ENCODE measurements at regions not wholly inside any gene's neighbourhood (a gene's known extent, or its start where the extent isn't known, plus 50 kb on each side); places are given as distances from the start of the nearest gene placed in this dataset.
"Not testable (repeated sequence)": the region's sequence is repeated elsewhere in the genome, so short reads cannot be mapped to it uniquely, and the experiment has no call there.

DNA sequence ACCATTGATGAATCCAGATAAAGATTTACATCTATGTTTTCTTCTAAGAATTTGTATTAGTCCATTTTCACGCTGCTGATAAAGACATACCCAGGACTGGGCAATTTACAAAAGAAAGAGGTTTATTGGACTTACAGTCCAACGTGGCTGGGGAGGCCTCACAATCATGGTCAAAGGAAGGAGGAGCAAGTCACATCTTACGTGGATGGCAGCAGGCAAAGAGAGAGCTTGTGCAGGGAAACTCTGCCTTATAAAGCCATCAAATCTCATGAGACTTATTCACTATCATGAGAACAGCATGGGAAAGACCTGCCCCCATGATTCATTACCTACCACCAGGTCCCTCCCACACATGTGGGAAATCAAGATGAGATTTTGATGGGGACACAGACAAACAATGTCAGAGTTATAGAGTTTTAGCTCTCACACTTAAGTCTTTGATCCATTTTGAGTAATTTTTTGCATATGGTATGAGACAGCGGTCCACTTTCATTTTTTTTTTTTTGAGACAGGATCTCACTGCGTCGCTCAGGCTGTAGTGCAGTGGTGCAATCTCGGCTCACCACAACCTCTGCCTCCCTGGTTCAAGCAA, 53.5 kb upstream of the JADE2 start:
- not testable (repeated sequence) for DNase-seq (ENCODE audit: low read depth)

DNA sequence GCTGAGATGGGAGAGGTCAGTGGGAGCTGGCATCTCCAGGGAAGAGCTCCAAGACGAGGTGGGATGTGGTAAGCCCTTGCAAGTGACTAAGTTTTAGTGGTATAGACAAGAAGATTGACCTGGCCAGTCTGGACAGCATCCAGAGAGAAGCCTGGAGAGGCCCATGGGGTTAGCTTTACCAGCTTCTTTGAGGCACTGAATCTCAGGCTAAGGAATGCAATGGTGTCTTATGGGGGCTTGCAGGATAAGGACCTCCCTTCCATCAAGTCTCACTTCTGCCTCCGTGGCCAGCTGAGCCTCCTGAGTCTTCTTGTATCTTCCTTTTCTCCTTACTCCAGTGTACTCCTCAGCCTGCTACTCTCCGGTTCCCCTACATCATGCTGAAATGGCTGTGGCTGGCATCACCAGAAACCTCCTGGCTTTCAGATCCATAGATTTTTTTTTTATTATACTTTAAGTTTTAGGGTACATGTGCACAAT, 56.5 kb upstream of the JADE2 start:
- peak; percentile 52 for DNase-seq (ENCODE audit: low read depth)

DNA sequence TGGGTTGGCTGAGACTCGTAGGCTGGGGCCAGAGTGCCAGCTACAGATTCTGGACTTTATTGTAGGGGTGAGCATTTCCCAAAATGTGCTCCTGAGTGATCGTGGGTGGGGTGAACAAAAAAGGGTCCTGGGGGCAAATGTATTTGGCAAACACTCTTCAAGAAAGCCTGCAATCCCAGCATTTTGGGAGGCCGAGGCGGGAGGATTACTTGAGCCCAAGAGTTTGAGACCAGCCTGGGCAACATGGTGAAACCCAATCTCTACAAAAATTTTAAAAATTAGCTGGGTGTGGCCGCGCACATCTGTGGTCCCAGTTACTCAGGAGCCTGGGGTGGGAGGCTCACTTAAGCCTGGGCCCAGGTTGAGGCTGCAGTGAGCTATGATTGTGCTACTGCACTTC, 55.5 kb upstream of the CDKN2AIPNL start:
- no peak for DNase-seq (ENCODE audit: low read depth)

DNA sequence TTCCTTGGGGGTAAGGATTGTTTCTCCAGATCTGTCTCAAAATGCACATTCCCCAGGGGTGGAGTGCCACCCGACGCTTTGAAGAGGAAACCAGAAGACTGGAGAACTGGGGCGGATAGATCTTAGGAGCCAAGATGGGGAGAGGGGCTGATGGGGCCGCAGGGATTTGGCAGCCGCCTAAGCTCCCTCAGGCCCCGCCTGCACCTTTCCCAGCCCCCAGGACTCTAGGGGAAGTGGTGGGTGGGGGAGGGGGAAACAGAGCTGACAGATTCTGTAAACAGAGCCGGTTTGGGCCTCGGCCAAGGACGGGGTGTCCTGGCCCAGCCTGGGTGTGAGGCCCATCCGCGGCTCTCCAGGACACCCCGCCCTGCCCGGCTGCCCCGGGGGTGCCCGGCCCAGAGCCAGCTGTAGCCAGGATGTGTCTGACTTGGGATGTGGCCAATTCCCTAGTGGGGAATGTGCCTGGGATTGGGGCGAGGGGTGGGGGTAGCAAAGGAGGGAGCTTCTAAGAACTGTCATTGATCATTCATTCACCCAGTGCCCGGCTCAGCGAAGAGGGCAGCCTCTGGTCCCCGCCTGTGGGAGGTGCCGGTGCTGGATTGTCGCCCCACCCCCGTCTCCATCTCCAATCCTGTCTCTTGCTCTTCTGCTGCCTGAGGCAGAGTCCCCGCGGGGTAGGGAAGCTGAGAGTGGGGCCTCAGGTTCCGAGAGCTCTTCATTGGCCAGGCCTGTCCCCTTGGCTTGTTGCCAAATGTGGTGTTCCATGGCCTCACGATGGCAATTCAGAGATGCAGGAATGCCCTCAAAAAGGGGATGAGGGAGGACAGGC, 54.8 kb upstream of the CDKN2AIPNL start:
- peak; percentile 93 for DNase-seq (ENCODE audit: low read depth)

DNA sequence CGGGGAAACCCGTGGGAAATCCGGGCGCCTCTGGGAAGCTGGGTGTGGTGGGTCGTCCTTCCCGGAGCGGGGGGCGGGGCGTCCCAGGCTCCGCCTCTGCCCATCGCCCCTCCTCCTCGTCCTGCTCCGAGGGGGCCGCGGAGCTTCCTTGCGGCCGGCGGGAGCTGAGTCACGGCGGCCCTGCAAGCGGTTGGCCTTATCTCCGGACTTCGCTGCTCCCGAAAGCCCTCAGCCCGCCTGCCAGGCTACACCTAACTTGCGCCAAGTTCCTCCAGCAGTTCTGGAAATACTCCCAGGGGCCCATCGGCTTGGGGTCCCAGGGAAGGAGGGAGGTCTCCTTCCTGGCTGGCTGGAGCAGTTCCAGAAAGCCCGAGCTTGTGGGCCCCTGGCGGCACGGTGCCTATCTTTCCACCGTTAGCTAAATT, 54.1 kb upstream of the CDKN2AIPNL start:
- DNase-seq (ENCODE audit: low read depth), result peak; percentile 88

DNA sequence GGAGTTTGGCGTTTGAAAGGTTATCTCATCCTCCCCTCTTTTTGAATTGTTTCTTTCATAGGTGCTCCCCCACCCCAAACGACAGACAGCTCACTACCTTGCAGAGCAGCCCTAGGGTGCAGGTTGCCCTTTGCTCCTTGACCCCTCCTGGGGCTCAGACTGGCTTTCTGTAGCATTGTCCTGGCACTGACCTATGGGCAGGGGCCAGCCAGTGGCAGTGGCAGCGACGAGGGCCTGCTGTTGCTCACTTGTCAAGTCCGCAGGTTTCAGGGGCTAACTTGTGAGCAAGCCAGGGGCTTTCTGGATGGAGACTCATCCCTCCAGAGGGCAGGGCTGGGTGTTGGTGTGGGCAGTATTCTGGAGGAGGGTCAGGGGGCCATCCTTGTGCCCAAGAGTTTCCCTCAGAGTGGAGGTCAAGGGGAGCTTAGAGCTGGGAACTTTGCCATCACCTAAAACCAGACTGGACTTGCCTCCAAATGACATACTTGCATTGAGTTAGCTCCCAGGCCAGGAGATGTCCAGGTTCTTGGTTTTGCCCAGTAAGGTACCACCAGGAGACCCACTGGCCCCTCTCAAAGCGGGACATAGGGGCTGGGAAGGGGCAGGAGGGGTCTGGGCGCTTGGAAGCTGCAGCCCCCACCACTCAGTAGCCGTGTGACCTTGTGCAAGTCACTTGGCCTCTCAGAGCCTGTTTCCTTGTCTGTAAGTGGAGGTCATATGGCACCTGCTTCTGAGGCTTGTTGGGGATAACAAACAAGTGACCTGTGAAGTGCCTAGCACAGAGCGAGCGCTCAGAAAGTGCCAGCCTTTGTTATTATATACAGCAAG, 53.5 kb upstream of the CDKN2AIPNL start:
- no peak for DNase-seq (ENCODE audit: low read depth)

- DNase-seq (ENCODE audit: low read depth), result peak; percentile 36
These were observed 52.5 kb upstream of the CDKN2AIPNL start for GRCh38 chr5:134463991-134464760.

- no peak for DNase-seq (ENCODE audit: low read depth)
These were observed 51.6 kb upstream of the CDKN2AIPNL start for GRCh38 chr5:134463176-134463720.

DNA sequence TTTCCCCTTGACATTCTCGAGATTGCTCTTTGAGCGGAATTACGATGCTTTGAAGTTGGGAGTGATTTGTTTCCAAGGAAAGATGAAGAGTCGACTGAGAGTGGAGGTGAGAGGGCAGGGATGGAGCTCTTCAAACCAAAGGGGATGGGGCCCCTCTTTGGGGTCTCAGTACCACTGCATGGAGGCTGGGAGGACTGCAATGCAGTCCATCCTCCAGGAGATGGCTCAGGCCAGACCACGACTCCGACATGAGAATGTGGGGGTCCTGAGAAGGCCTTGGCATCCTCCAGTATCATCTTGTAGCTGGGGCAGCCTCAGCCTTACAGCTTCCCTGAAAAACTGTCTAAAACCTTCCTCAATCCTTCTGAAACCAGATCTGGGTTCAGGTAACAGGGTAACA, 51.1 kb upstream of the CDKN2AIPNL start:
- DNase-seq (ENCODE audit: low read depth), result no peak

- no peak for DNase-seq (ENCODE audit: low read depth)
These were observed 50.4 kb upstream of the CDKN2AIPNL start for GRCh38 chr5:134462047-134462575.
